ENCODE measurements at regions not wholly inside any gene's neighbourhood (a gene's known extent, or its start where the extent isn't known, plus 50 kb on each side); places are given as distances from the start of the nearest gene placed in this dataset.
A peak's percentile ranks its signal among the peaks of the same experiment; 100 is the strongest.

GRCh38 chr6:14732226-14732843 is 513.5 kb upstream of the JARID2 start:
- Histone ChIP-seq H3K27ac (ENCODE audit: low read depth, low read length) (peak overlapping the region; percentile 96), H2AFZ (ENCODE audit: low read depth, low read length) (no peak overlapping the region), H3K27me3 (ENCODE audit: insufficient read depth, low read length) (no peaks in the 10 kb centered on the region), H3K4me3 (ENCODE audit: insufficient read depth, low read depth, low read length) (no peak overlapping the region), H3K4me2 (ENCODE audit: low read length) (peak overlapping the region; percentile 70), H4K20me1 (ENCODE audit: insufficient read depth, low read length) (no peaks in the 10 kb centered on the region), H3K9ac (ENCODE audit: low read length) (peak overlapping the region; percentile 80), H3K9me3 (ENCODE audit: insufficient read depth, low read depth, low read length) (no peaks in the 10 kb centered on the region), H3K79me2 (ENCODE audit: insufficient read depth, low read length) (no peaks in the 10 kb centered on the region), H3K36me3 (ENCODE audit: insufficient read depth, low read length) (no peaks in the 10 kb centered on the region), H3K4me1 (ENCODE audit: insufficient read depth, low read length) (peaks cover 36% of the 10 kb centered on the region)
- Mint-ChIP-seq H3K4me1 (ENCODE audit: low read depth, unreplicated experiment) (peaks cover 32% of the 10 kb centered on the region), H3K36me3 (ENCODE audit: low read depth, unreplicated experiment) (no peaks in the 10 kb centered on the region), H3K27ac (ENCODE audit: unreplicated experiment) (peak overlapping the region; percentile 79), H3K4me3 (ENCODE audit: unreplicated experiment) (no peak overlapping the region), H3K9me3 (ENCODE audit: unreplicated experiment) (no peaks in the 10 kb centered on the region), H3K27me3 (ENCODE audit: low read depth, unreplicated experiment) (no peaks in the 10 kb centered on the region)
- TF ChIP-seq EZH2 (IDR thresholded peaks at IDR 0.05; ENCODE audit: insufficient read depth, low read length) (no peak), CTCF (IDR thresholded peaks at IDR 0.05; ENCODE audit: insufficient read depth, low read depth, low read length) (no peak)
- no peak for FAIRE-seq
- DNase-seq (ENCODE audit: low read depth): no peak

- Mint-ChIP-seq H3K4me3 (ENCODE audit: unreplicated experiment) (peak overlapping the region; percentile 36), H3K27me3 (ENCODE audit: low read depth, unreplicated experiment) (no peaks in the 10 kb centered on the region), H3K4me1 (ENCODE audit: low read depth, unreplicated experiment) (peaks cover 32% of the 10 kb centered on the region), H3K36me3 (ENCODE audit: low read depth, unreplicated experiment) (no peaks in the 10 kb centered on the region), H3K9me3 (ENCODE audit: unreplicated experiment) (no peaks in the 10 kb centered on the region), H3K27ac (ENCODE audit: unreplicated experiment) (peak overlapping the region; percentile 79)
- H3K4me3 ChIP-seq (ENCODE audit: insufficient read depth, low read depth, low read length): no peak overlapping the region
- H3K79me2 ChIP-seq (ENCODE audit: insufficient read depth, low read length): no peaks in the 10 kb centered on the region
- TF ChIP-seq EZH2 (IDR thresholded peaks at IDR 0.05; ENCODE audit: insufficient read depth, low read length) (no peak), CTCF (IDR thresholded peaks at IDR 0.05; ENCODE audit: insufficient read depth, low read depth, low read length) (no peak)
- peaks cover 36% of the 10 kb centered on the region for H3K4me1 ChIP-seq (ENCODE audit: insufficient read depth, low read length)
- FAIRE-seq: no peak
- H3K9me3 ChIP-seq (ENCODE audit: insufficient read depth, low read depth, low read length): no peaks in the 10 kb centered on the region
- DNase-seq (ENCODE audit: low read depth): peak; percentile 90
- no peaks in the 10 kb centered on the region for H3K36me3 ChIP-seq (ENCODE audit: insufficient read depth, low read length)
- peak overlapping the region; percentile 70 for H3K4me2 ChIP-seq (ENCODE audit: low read length)
- H4K20me1 ChIP-seq (ENCODE audit: insufficient read depth, low read length): no peaks in the 10 kb centered on the region
- peak overlapping the region; percentile 96 for H3K27ac ChIP-seq (ENCODE audit: low read depth, low read length)
- H2AFZ ChIP-seq (ENCODE audit: low read depth, low read length): peak overlapping the region; percentile 36
- H3K9ac ChIP-seq (ENCODE audit: low read length): peak overlapping the region; percentile 80
- H3K27me3 ChIP-seq (ENCODE audit: insufficient read depth, low read length): no peaks in the 10 kb centered on the region
Measured at GRCh38 chr6:14732844-14733757, 512.8 kb upstream of the JARID2 start.
